ENCODE measurements at regions not wholly inside any gene's neighbourhood (a gene's known extent, or its start where the extent isn't known, plus 50 kb on each side); places are given as distances from the start of the nearest gene placed in this dataset.

DNA sequence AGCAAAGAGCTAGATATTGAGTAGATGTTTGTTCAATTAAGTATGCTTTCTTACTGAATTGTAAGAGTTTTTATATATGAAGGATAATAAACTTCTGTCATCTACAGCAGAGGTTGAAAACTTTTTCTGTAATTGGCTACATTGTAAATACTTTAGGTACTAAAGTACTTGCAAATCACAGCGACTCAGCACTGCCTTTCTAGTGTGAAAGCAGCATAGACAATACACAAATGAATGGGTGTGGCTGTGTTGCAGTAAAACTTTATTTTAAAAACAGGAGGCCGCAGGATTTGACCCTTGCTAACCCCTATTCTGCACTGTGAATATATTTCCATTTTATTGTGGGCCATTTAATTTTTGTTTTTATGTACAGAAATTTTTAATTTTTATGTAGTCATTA, 104.3 kb upstream of the TMC3 start:
- no peak for TF ChIP-seq CTCF (conservative IDR thresholded peaks at IDR 0.05; ENCODE audit: low read depth, low read length)
- H3K4me3 ChIP-seq (ENCODE audit: low read depth, low read length), result no peak overlapping the region
- DNase-seq (ENCODE audit: low read depth), result no peak

DNA sequence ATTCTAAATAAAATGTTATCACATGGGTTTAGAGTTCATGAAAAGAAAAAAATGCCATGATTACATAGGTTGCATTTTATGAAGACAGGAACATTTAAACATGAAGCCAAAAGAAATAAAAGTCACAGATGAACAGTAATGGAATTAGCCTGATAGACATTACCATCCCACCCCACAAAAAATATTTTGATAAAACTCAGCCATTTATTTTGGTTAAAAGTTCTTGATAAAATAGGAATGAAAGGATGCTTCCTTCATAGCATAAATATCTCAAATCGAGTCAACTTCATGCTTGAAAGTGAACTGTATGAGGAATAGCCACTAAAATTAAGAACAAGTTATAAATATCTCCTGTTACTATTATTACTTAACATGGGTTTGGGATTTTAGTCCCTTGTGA, 101.9 kb upstream of the TMC3 start:
- no peak for TF ChIP-seq CTCF (conservative IDR thresholded peaks at IDR 0.05; ENCODE audit: low read depth, low read length)
- DNase-seq (ENCODE audit: low read depth), result no peak
- no peak overlapping the region for H3K4me3 ChIP-seq (ENCODE audit: low read depth, low read length)

- DNase-seq (ENCODE audit: low read depth), result no peak
- no peak for TF ChIP-seq CTCF (conservative IDR thresholded peaks at IDR 0.05; ENCODE audit: low read depth, low read length)
- no peak overlapping the region for H3K4me3 ChIP-seq (ENCODE audit: low read depth, low read length)
Measured at GRCh38 chr15:81475471-81475870, 101.5 kb upstream of the TMC3 start.

- H3K4me3 ChIP-seq (ENCODE audit: low read depth, low read length), result no peak overlapping the region
- DNase-seq (ENCODE audit: low read depth), result no peak
- TF ChIP-seq CTCF (conservative IDR thresholded peaks at IDR 0.05; ENCODE audit: low read depth, low read length), result no peak
Measured at GRCh38 chr15:81473946-81474345, 99.9 kb upstream of the TMC3 start.

DNA sequence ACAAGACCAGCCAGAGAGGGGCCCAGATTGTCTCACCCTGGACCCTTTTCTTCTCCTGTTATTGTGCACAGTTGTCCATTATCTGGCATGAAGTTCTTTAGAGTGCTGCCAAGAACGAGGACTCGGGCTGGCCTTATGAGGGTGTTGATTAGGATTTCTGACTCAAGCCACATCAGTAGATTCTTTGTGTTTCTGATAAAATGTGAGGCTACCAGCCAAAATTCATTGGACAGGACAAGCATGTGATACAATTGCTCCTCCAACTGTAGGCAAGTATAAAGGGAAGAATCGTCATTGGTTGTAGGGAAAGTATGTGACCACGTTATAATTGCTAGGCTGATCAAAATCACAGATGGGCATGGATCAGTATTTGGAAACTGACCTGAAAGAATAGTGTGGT, 99.2 kb upstream of the TMC3 start:
- no peak for TF ChIP-seq CTCF (conservative IDR thresholded peaks at IDR 0.05; ENCODE audit: low read depth, low read length)
- DNase-seq (ENCODE audit: low read depth), result no peak
- H3K4me3 ChIP-seq (ENCODE audit: low read depth, low read length), result no peak overlapping the region

DNA sequence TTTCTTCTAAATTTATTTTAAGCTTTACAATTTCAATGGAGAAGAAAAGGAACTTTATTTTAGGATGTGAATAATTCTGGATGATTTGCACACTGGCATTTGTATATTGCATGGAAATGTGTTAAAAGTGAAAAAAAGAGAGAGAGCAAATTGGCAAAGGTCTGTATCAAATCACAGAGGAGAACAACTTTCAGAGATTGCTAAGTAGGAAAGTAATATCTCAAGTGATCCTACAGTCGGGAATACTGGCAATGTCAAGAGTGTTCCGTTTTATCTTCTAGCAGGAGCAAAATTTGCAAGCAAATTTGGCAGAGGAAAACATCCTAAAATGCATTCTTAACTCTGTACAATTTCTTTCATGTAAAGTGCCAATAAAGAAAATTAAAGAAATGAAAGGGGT, 97.1 kb upstream of the TMC3 start:
- no peak overlapping the region for H3K4me3 ChIP-seq (ENCODE audit: low read depth, low read length)
- no peak for TF ChIP-seq CTCF (conservative IDR thresholded peaks at IDR 0.05; ENCODE audit: low read depth, low read length)
- no peak for DNase-seq (ENCODE audit: low read depth)

- no peak overlapping the region for H3K4me3 ChIP-seq (ENCODE audit: low read depth, low read length)
- TF ChIP-seq CTCF (conservative IDR thresholded peaks at IDR 0.05; ENCODE audit: low read depth, low read length), result no peak
- no peak for DNase-seq (ENCODE audit: low read depth)
Measured at GRCh38 chr15:81469154-81469553, 95.1 kb upstream of the TMC3 start.

Measured in epithelial cell of proximal tubule (primary cell).